Osteocyte (in vitro differentiated cells): ENCODE measurements at regions not wholly inside any gene's neighbourhood (a gene's known extent, or its start where the extent isn't known, plus 50 kb on each side); places are given as distances from the start of the nearest gene placed in this dataset.

Experiments
- DNase-seq: peaks from one replicate; pipeline ENCODE4 v3.0.0; 2021; ENCODE audit warnings: mixed read lengths; ENCODE audit not compliant: unreplicated experiment; ENCODE audit errors: extremely low spot score
- H3K27ac Mint-ChIP-seq: one replicate; pipeline ENCODE4 v1.8.0; 2021; ENCODE audit warnings: mild to moderate bottlenecking, mixed read lengths; ENCODE audit not compliant: unreplicated experiment
- H3K27me3 Mint-ChIP-seq: one replicate; pipeline ENCODE4 v1.8.0; 2021; ENCODE audit warnings: mixed read lengths; ENCODE audit not compliant: unreplicated experiment
- H3K36me3 Mint-ChIP-seq: one replicate; pipeline ENCODE4 v1.8.0; 2021; ENCODE audit warnings: mixed read lengths; ENCODE audit not compliant: unreplicated experiment
- H3K4me1 Mint-ChIP-seq: one replicate; pipeline ENCODE4 v1.8.0; 2021; ENCODE audit warnings: mixed read lengths; ENCODE audit not compliant: unreplicated experiment
- H3K4me3 Mint-ChIP-seq: one replicate; pipeline ENCODE4 v1.8.0; 2021; ENCODE audit warnings: mild to moderate bottlenecking, moderate library complexity, mixed read lengths; ENCODE audit not compliant: unreplicated experiment
- H3K9me3 Mint-ChIP-seq: one replicate; pipeline ENCODE4 v1.8.0; 2021; ENCODE audit warnings: mixed read lengths; ENCODE audit not compliant: unreplicated experiment
- CTCF ChIP-seq: fragments of 200-600 bp; sonication (generic); IDR thresholded peaks from 2 replicates; pipeline ENCODE4 v1.5.0; 2021; ENCODE audit warnings: antibody characterized with exemption, mild to moderate bottlenecking, moderate library complexity

GRCh38 chr13:44237276-44237767 lies 136.3 kb upstream of the SERP2 start:
- TF ChIP-seq CTCF: no peak
- no peak for DNase-seq
- no peak overlapping the region for H3K4me3 Mint-ChIP-seq
- H3K27me3 Mint-ChIP-seq: no peaks in the 10 kb centered on the region
- no peaks in the 10 kb centered on the region for H3K36me3 Mint-ChIP-seq
- H3K9me3 Mint-ChIP-seq: no peaks in the 10 kb centered on the region
- H3K4me1 Mint-ChIP-seq: peaks cover 31% of the 10 kb centered on the region
- H3K27ac Mint-ChIP-seq: peak overlapping the region; percentile 86

DNA sequence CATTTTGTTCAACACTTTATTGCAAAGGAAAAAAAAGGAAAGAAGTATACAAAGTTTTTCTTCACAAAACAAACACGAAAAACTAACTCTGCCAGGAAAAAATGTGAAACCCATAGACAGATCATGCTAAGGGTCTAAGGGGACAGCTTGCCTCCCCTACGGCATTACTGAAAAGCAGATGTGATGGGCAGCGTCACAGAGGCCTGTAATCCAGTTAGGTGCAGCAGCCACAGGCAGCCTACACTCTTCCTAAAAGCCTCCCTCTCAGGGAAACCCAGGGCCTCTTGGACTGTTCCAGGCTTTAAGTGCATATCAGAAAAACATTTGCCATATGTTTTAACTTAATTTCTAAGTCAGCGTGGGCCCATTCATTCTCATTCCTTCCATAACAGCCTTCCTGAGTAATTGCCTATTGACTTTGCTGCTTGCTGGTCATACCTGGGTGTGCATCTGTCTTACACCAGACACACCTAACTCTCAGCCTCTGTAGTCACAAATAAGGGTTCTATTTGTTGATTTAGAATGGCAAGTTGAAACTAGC lies 135.7 kb upstream of the SERP2 start:
- peak overlapping the region; percentile 86 for H3K27ac Mint-ChIP-seq
- H3K4me1 Mint-ChIP-seq: peaks cover 27% of the 10 kb centered on the region
- H3K36me3 Mint-ChIP-seq: no peaks in the 10 kb centered on the region
- TF ChIP-seq CTCF: no peak
- no peak for DNase-seq
- no peaks in the 10 kb centered on the region for H3K9me3 Mint-ChIP-seq
- no peaks in the 10 kb centered on the region for H3K27me3 Mint-ChIP-seq
- no peak overlapping the region for H3K4me3 Mint-ChIP-seq

DNA sequence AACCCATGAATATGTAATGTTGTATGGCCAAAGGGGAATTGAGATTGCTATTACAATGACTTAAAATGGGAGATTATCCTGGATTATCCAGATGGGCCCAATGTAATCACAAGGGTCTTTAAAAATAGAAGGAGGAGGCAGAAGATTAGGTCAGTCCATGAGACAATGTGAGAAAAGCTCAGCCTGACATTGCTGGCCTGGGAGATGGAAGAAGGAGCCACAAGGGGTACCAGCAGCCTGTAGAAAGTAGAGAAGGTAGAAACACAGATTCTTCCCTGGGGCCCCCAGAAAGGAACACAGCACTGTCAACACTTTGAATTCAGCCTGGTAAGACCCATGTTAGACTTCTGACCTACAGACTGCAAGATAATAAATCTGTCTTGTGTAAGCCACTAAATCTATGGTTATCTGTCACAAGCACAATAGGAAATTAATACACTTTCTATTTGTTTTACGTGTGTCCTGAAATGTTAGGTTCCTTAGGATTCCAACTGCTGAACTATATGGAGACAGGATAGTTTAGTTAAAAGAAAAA lies 132.9 kb upstream of the SERP2 start:
- no peak for TF ChIP-seq CTCF
- no peak for DNase-seq

DNA sequence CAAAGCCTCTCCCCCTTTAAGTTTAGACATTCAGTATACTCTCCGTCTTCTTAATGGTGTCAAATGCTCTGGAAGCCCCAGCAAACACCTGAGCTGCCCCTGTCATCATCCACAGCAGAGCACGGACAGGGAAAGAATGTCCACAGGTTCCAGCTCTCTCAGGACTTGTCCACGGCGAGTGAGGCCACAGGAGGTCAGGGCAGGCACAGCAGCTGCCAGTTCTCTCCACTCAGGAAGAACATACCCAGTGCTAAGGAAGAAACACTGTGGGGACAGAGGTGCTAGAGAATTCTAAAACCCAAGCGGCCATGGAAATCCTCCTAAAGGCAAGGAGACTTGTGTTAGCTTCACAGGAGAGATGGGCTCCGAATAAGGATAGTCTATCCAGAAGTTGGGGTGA lies 132.0 kb upstream of the SERP2 start:
- Mint-ChIP-seq H3K4me3 (no peak overlapping the region), H3K27ac (no peak overlapping the region), H3K9me3 (no peaks in the 10 kb centered on the region), H3K27me3 (no peaks in the 10 kb centered on the region), H3K36me3 (no peaks in the 10 kb centered on the region), H3K4me1 (peaks cover 19% of the 10 kb centered on the region)
- no peak for DNase-seq
- no peak for TF ChIP-seq CTCF

More for the DNA sequence above, 132.9 kb upstream of the SERP2 start:
- H3K27ac Mint-ChIP-seq: no peak overlapping the region
- no peaks in the 10 kb centered on the region for H3K27me3 Mint-ChIP-seq
- H3K36me3 Mint-ChIP-seq: no peaks in the 10 kb centered on the region
- peaks cover 25% of the 10 kb centered on the region for H3K4me1 Mint-ChIP-seq
- H3K9me3 Mint-ChIP-seq: no peaks in the 10 kb centered on the region
- no peak overlapping the region for H3K4me3 Mint-ChIP-seq

DNA sequence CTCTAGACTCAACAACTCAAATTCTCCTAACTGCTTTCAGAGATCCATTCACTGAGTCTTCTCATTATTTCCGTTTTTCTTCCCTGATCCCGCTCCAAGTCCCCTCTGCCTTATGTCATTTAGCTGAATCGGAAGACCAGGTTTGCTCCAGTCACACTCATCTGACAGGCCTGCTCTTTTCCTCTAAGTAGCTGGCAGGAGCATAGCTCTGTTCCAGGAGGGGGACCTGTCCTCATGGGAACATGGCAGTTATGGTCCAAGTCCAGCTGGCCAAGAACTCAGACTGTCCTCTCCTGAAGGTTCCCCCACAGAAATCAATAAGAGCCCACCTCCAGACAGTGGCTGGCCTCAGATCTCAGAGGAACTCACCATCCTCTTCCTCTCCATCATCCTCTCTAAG lies 130.9 kb upstream of the SERP2 start:
- Mint-ChIP-seq H3K27me3 (no peaks in the 10 kb centered on the region), H3K27ac (no peak overlapping the region), H3K4me3 (no peak overlapping the region), H3K4me1 (peaks cover 8% of the 10 kb centered on the region), H3K36me3 (no peaks in the 10 kb centered on the region), H3K9me3 (no peaks in the 10 kb centered on the region)
- no peak for DNase-seq
- TF ChIP-seq CTCF: no peak
